ENCODE measurements at regions not wholly inside any gene's neighbourhood (a gene's known extent, or its start where the extent isn't known, plus 50 kb on each side); places are given as distances from the start of the nearest gene placed in this dataset.

DNA sequence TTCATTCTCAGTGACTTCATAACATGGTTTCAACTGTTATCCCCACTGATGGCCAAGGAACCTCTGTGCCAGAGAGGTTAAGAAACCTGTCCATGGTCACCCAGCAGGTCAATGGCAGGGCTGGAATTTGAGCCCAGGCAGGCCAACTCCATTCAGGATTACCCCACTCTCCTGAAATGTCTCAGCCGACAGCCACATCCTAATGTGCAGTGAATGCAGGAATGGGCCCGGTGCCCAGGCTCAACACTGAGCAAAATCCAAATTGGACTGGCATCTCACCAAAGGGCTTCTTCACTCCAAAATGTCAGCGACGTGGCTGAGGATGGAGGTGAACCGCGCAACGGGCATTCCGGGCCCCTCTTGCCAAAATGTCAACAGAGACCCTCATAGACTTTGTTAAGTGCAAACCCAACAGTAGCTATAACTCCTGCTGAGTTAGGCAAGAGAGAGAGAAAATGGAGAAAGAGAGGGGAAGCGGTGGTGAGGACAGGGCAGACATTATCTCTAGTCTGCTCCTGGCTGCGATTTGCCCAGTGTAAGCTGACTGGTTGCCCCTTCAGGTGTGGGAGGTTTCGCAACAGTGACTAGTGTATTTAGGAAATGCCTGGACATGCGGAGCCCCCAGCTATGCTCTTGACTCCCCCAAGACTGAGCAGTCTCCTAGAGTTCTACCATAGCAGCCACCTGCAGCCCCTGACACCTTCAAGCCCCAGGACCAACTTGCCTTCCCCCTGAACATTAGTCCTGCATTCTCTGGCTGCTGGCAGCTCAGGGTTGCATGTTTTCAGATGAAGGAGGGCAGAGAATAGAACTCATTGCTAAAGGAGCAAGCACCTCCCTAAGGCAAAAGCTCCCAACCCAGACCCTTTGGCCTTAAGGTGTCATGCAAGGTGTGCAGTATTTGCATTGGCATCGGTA, 167.7 kb downstream of the ANAPC1 start:
- TF ChIP-seq, protein P1, sequence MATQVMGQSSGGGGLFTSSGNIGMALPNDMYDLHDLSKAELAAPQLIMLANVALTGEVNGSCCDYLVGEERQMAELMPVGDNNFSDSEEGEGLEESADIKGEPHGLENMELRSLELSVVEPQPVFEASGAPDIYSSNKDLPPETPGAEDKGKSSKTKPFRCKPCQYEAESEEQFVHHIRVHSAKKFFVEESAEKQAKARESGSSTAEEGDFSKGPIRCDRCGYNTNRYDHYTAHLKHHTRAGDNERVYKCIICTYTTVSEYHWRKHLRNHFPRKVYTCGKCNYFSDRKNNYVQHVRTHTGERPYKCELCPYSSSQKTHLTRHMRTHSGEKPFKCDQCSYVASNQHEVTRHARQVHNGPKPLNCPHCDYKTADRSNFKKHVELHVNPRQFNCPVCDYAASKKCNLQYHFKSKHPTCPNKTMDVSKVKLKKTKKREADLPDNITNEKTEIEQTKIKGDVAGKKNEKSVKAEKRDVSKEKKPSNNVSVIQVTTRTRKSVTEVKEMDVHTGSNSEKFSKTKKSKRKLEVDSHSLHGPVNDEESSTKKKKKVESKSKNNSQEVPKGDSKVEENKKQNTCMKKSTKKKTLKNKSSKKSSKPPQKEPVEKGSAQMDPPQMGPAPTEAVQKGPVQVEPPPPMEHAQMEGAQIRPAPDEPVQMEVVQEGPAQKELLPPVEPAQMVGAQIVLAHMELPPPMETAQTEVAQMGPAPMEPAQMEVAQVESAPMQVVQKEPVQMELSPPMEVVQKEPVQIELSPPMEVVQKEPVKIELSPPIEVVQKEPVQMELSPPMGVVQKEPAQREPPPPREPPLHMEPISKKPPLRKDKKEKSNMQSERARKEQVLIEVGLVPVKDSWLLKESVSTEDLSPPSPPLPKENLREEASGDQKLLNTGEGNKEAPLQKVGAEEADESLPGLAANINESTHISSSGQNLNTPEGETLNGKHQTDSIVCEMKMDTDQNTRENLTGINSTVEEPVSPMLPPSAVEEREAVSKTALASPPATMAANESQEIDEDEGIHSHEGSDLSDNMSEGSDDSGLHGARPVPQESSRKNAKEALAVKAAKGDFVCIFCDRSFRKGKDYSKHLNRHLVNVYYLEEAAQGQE (IDR thresholded peaks at IDR 0.05; ENCODE audit: low read depth): no peak
- TF ChIP-seq EGR1 (IDR thresholded peaks at IDR 0.05) (no peak), TAF1 (IDR thresholded peaks at IDR 0.05; ENCODE audit: low read depth) (no peak), CEBPB (IDR thresholded peaks at IDR 0.05) (no peak), MAX (IDR thresholded peaks at IDR 0.05) (no peak), CREB1 (IDR thresholded peaks at IDR 0.05; ENCODE audit: low read depth) (no peak), EP300 (IDR thresholded peaks at IDR 0.05; ENCODE audit: borderline replicate concordance) (no peak), ZBTB7A (IDR thresholded peaks at IDR 0.05; ENCODE audit: low read depth) (no peak), RAD21 (IDR thresholded peaks at IDR 0.05; ENCODE audit: low read depth) (no peak), FOXM1 (IDR thresholded peaks at IDR 0.05; ENCODE audit: borderline replicate concordance, low read depth) (no peak)
- TF ChIP-seq, protein P2, sequence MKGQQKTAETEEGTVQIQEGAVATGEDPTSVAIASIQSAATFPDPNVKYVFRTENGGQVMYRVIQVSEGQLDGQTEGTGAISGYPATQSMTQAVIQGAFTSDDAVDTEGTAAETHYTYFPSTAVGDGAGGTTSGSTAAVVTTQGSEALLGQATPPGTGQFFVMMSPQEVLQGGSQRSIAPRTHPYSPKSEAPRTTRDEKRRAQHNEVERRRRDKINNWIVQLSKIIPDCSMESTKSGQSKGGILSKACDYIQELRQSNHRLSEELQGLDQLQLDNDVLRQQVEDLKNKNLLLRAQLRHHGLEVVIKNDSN (IDR thresholded peaks at IDR 0.05): no peak

Measured in Ishikawa (cell line).